ENCODE measurements at regions not wholly inside any gene's neighbourhood (a gene's known extent, or its start where the extent isn't known, plus 50 kb on each side); places are given as distances from the start of the nearest gene placed in this dataset.

GRCh38 chr18:1253827-1254226, 349.2 kb downstream of the ADCYAP1 start:
- no peak for TF ChIP-seq GATA2 (IDR thresholded peaks at IDR 0.05; ENCODE audit: low read depth, low read length)
- TF ChIP-seq GATA3 (IDR thresholded peaks at IDR 0.05; ENCODE audit: low read depth, low read length), result no peak

- TF ChIP-seq GATA3 (IDR thresholded peaks at IDR 0.05; ENCODE audit: low read depth, low read length) (no peak), GATA2 (IDR thresholded peaks at IDR 0.05; ENCODE audit: low read depth, low read length) (no peak)
Observed at GRCh38 chr18:1261054-1261453, 356.4 kb downstream of the ADCYAP1 start.

- TF ChIP-seq GATA2 (IDR thresholded peaks at IDR 0.05; ENCODE audit: low read depth, low read length), result no peak
- no peak for TF ChIP-seq GATA3 (IDR thresholded peaks at IDR 0.05; ENCODE audit: low read depth, low read length)
Observed at GRCh38 chr18:1267021-1267420, 362.4 kb downstream of the ADCYAP1 start.

GRCh38 chr18:1270081-1270480, 365.4 kb downstream of the ADCYAP1 start:
- no peak for TF ChIP-seq GATA2 (IDR thresholded peaks at IDR 0.05; ENCODE audit: low read depth, low read length)
- TF ChIP-seq GATA3 (IDR thresholded peaks at IDR 0.05; ENCODE audit: low read depth, low read length), result no peak

GRCh38 chr18:1273469-1273868, 368.8 kb downstream of the ADCYAP1 start:
- no peak for TF ChIP-seq GATA3 (IDR thresholded peaks at IDR 0.05; ENCODE audit: low read depth, low read length)
- TF ChIP-seq GATA2 (IDR thresholded peaks at IDR 0.05; ENCODE audit: low read depth, low read length), result no peak

GRCh38 chr18:1292167-1292566, 387.5 kb downstream of the ADCYAP1 start:
- TF ChIP-seq GATA2 (IDR thresholded peaks at IDR 0.05; ENCODE audit: low read depth, low read length) (no peak), GATA3 (IDR thresholded peaks at IDR 0.05; ENCODE audit: low read depth, low read length) (no peak)

GRCh38 chr18:1294229-1294628, 389.6 kb downstream of the ADCYAP1 start:
- no peak for TF ChIP-seq GATA2 (IDR thresholded peaks at IDR 0.05; ENCODE audit: low read depth, low read length)
- TF ChIP-seq GATA3 (IDR thresholded peaks at IDR 0.05; ENCODE audit: low read depth, low read length), result no peak

GRCh38 chr18:1296237-1296636, 391.6 kb downstream of the ADCYAP1 start:
- TF ChIP-seq GATA2 (IDR thresholded peaks at IDR 0.05; ENCODE audit: low read depth, low read length), result no peak
- TF ChIP-seq GATA3 (IDR thresholded peaks at IDR 0.05; ENCODE audit: low read depth, low read length), result no peak

GRCh38 chr18:1302861-1303260, 398.2 kb downstream of the ADCYAP1 start:
- TF ChIP-seq GATA2 (IDR thresholded peaks at IDR 0.05; ENCODE audit: low read depth, low read length) (no peak), GATA3 (IDR thresholded peaks at IDR 0.05; ENCODE audit: low read depth, low read length) (no peak)

- no peak for TF ChIP-seq GATA2 (IDR thresholded peaks at IDR 0.05; ENCODE audit: low read depth, low read length)
- no peak for TF ChIP-seq GATA3 (IDR thresholded peaks at IDR 0.05; ENCODE audit: low read depth, low read length)
Observed at GRCh38 chr18:1304392-1304992, 399.8 kb downstream of the ADCYAP1 start.

GRCh38 chr18:1306641-1307040, 402.0 kb downstream of the ADCYAP1 start:
- no peak for TF ChIP-seq GATA2 (IDR thresholded peaks at IDR 0.05; ENCODE audit: low read depth, low read length)
- TF ChIP-seq GATA3 (IDR thresholded peaks at IDR 0.05; ENCODE audit: low read depth, low read length), result no peak

- TF ChIP-seq GATA2 (IDR thresholded peaks at IDR 0.05; ENCODE audit: low read depth, low read length) (no peak), GATA3 (IDR thresholded peaks at IDR 0.05; ENCODE audit: low read depth, low read length) (no peak)
Observed at GRCh38 chr18:1308686-1309085, 404.0 kb downstream of the ADCYAP1 start.

GRCh38 chr18:1311376-1311775, 406.7 kb downstream of the ADCYAP1 start:
- TF ChIP-seq GATA3 (IDR thresholded peaks at IDR 0.05; ENCODE audit: low read depth, low read length) (no peak), GATA2 (IDR thresholded peaks at IDR 0.05; ENCODE audit: low read depth, low read length) (no peak)

GRCh38 chr18:1350931-1351450, 446.3 kb downstream of the ADCYAP1 start:
- TF ChIP-seq GATA2 (IDR thresholded peaks at IDR 0.05; ENCODE audit: low read depth, low read length) (no peak), GATA3 (IDR thresholded peaks at IDR 0.05; ENCODE audit: low read depth, low read length) (no peak)

- TF ChIP-seq GATA3 (IDR thresholded peaks at IDR 0.05; ENCODE audit: low read depth, low read length) (no peak), GATA2 (IDR thresholded peaks at IDR 0.05; ENCODE audit: low read depth, low read length) (no peak)
Observed at GRCh38 chr18:1353025-1353424, 448.4 kb downstream of the ADCYAP1 start.

GRCh38 chr18:1357724-1358123, 453.1 kb downstream of the ADCYAP1 start:
- TF ChIP-seq GATA2 (IDR thresholded peaks at IDR 0.05; ENCODE audit: low read depth, low read length) (no peak), GATA3 (IDR thresholded peaks at IDR 0.05; ENCODE audit: low read depth, low read length) (no peak)
